ENCODE measurements at regions not wholly inside any gene's neighbourhood (a gene's known extent, or its start where the extent isn't known, plus 50 kb on each side); places are given as distances from the start of the nearest gene placed in this dataset.
A peak's percentile ranks its signal among the peaks of the same experiment; 100 is the strongest.
"Not testable (repeated sequence)": the region's sequence is repeated elsewhere in the genome, so short reads cannot be mapped to it uniquely, and the experiment has no call there.

DNA sequence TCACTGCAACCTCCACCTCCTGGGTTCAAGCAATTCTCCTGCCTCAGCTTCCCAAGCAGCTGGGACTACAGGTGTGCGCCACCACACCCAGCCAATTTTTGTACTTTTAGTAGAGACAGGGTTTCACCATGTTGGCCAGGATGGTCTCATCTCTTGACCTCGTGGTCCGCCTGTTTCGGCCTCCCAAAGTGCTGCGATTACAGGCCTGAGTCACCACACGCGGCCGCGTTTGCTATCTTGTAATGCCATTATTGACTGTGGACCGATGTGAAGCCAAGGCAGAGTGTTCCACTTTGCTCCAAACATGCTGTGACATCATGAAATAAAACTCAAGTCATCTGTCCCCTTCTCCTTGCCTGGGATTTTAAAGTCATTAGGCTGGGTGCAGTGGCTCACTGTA, 72.1 kb upstream of the CHD2 start:
- in situ Hi-C loops (cut with MboI); DNase-seq (ENCODE audit: low read depth, low spot score); H3K36me3 ChIP-seq (ENCODE audit: control insufficient read depth in 2 of 2, insufficient read depth in 2 of 2, low read length in 1 of 2); FAIRE-seq; H3K4me2 ChIP-seq (ENCODE audit: control insufficient read depth, insufficient read depth); H3K4me3 ChIP-seq; H3K27ac ChIP-seq (ENCODE audit: control insufficient read depth, insufficient read depth); SMC1A ChIA-PET (ENCODE audit: uncharacterized antibody, unreplicated experiment); ATAC-seq; BruUV-seq (replicated peaks); intact Hi-C loops (cut with micrococcal nuclease; ENCODE audit: unreplicated experiment); H3K27me3 ChIP-seq (replicated peaks in 1 of 2; ENCODE audit: control insufficient read depth in 2 of 2, insufficient read depth in 2 of 2, low read length in 1 of 2); H3K9me3 ChIP-seq (replicated peaks; ENCODE audit: control insufficient read depth, insufficient read depth, low read length); H4K20me1 ChIP-seq (ENCODE audit: control insufficient read depth, insufficient read depth); RAD21 ChIA-PET (ENCODE audit: unreplicated experiment); CTCF ChIA-PET; H3K79me2 ChIP-seq (ENCODE audit: control insufficient read depth, insufficient read depth, low read length); H3K9ac ChIP-seq (ENCODE audit: control insufficient read depth, insufficient read depth, low read length); H2AFZ ChIP-seq (ENCODE audit: control insufficient read depth, low read depth, low read length): not testable (repeated sequence)
- POLR2A ChIA-PET = interaction anchor here (5.8 kb wide), 1 partner anchor 7 kb away, joined by 97 read pairs; no protein-coding TSS in a partner anchor
- 97% methylated on average over 10 of the region's 10 CpGs for WGBS (ENCODE audit: insufficient coverage, insufficient replicate concordance, low lambda C conversion rate, missing lambda C conversion rate)
- H3K4me1 ChIP-seq (ENCODE audit: control insufficient read depth, insufficient read depth, low read length) = peaks cover 20% of the 10 kb centered on the region

- intact Hi-C loops (cut with micrococcal nuclease; ENCODE audit: unreplicated experiment) = no loop called here
- H4K20me1 ChIP-seq (ENCODE audit: control insufficient read depth, insufficient read depth) = no peaks in the 10 kb centered on the region
- no TSS peak for BruUV-seq (replicated peaks)
- DNase-seq (ENCODE audit: low read depth, low spot score) = no peak
- no peak overlapping the region for H3K4me3 ChIP-seq
- no peaks in the 10 kb centered on the region for H3K9me3 ChIP-seq (replicated peaks; ENCODE audit: control insufficient read depth, insufficient read depth, low read length)
- ChIA-PET SMC1A (ENCODE audit: uncharacterized antibody, unreplicated experiment) (interaction anchor here (0.9 to 6.8 kb wide), 11 partner anchors 9 to 88 kb away, joined by 3 to 122 read pairs (median 39); partner anchors contain the start of gene CHD2), RAD21 (ENCODE audit: unreplicated experiment) (interaction anchor here (3.4 to 6.2 kb wide), 4 partner anchors 8 to 55 kb away, joined by 25 to 135 read pairs (median 79); no protein-coding TSS in a partner anchor), POLR2A (interaction anchor here (0.7 to 6.6 kb wide), 7 partner anchors 9 to 73 kb away, joined by 3 to 134 read pairs (median 88); partner anchors contain the start of gene CHD2), CTCF (interaction anchor here (0.8 to 4.6 kb wide), 8 partner anchors 9 to 90 kb away, joined by 3 to 41 read pairs (median 6); partner anchors contain the start of gene CHD2)
- FAIRE-seq = peak; percentile 7
- H3K4me2 ChIP-seq (ENCODE audit: control insufficient read depth, insufficient read depth) = no peak overlapping the region
- peaks cover 3% of the 10 kb centered on the region for H3K79me2 ChIP-seq (ENCODE audit: control insufficient read depth, insufficient read depth, low read length)
- no peaks in the 10 kb centered on the region for H3K36me3 ChIP-seq (ENCODE audit: control insufficient read depth in 2 of 2, insufficient read depth in 2 of 2, low read length in 1 of 2)
- no peaks in the 10 kb centered on the region for H3K27me3 ChIP-seq (replicated peaks in 1 of 2; ENCODE audit: control insufficient read depth in 2 of 2, insufficient read depth in 2 of 2, low read length in 1 of 2)
- no peak for ATAC-seq
- no peak overlapping the region for H3K27ac ChIP-seq (ENCODE audit: control insufficient read depth, insufficient read depth)
- TF ChIP-seq, protein P1, sequence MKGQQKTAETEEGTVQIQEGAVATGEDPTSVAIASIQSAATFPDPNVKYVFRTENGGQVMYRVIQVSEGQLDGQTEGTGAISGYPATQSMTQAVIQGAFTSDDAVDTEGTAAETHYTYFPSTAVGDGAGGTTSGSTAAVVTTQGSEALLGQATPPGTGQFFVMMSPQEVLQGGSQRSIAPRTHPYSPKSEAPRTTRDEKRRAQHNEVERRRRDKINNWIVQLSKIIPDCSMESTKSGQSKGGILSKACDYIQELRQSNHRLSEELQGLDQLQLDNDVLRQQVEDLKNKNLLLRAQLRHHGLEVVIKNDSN (IDR thresholded peaks at IDR 0.05; ENCODE audit: borderline replicate concordance, extremely low read length, insufficient read depth, low read depth, low read length) = no peak
- TF ChIP-seq CHD4 (IDR thresholded peaks at IDR 0.05) (no peak), ZBED1 (IDR thresholded peaks at IDR 0.05; ENCODE audit: borderline replicate concordance) (no peak), BCLAF1 (IDR thresholded peaks at IDR 0.05) (no peak), BMI1 (IDR thresholded peaks at IDR 0.05; ENCODE audit: borderline replicate concordance) (no peak), BRCA1 (IDR thresholded peaks at IDR 0.05; ENCODE audit: low read depth, low read length) (no peak), SREBF2 (IDR thresholded peaks at IDR 0.05; ENCODE audit: low read length) (no peak), SMC3 (IDR thresholded peaks at IDR 0.05; ENCODE audit: borderline replicate concordance, low read length) (no peak), RELA (IDR thresholded peaks at IDR 0.05; ENCODE audit: borderline replicate concordance, partially characterized antibody) (no peak), CHD1 (IDR thresholded peaks at IDR 0.05; ENCODE audit: low read depth, low read length) (no peak), MTA2 (IDR thresholded peaks at IDR 0.05; ENCODE audit: low read depth) (no peak), NFIC (IDR thresholded peaks at IDR 0.05; ENCODE audit: low read depth, low read length) (no peak), POLR2A (IDR thresholded peaks at IDR 0.05; ENCODE audit: low read depth, low read length) (no peak)
- peaks cover 34% of the 10 kb centered on the region for H3K4me1 ChIP-seq (ENCODE audit: control insufficient read depth, insufficient read depth, low read length)
- in situ Hi-C loops (cut with MboI) = no loop called here
- H2AFZ ChIP-seq (ENCODE audit: control insufficient read depth, low read depth, low read length) = no peak overlapping the region
- WGBS (ENCODE audit: insufficient coverage, insufficient replicate concordance, low lambda C conversion rate, missing lambda C conversion rate) = 93% methylated on average over 3 of the region's 3 CpGs
- no peak overlapping the region for H3K9ac ChIP-seq (ENCODE audit: control insufficient read depth, insufficient read depth, low read length)
Observed at GRCh38 chr15:92829875-92830274, 70.2 kb upstream of the CHD2 start.
